ENCODE measurements at regions not wholly inside any gene's neighbourhood (a gene's known extent, or its start where the extent isn't known, plus 50 kb on each side); places are given as distances from the start of the nearest gene placed in this dataset.

DNA sequence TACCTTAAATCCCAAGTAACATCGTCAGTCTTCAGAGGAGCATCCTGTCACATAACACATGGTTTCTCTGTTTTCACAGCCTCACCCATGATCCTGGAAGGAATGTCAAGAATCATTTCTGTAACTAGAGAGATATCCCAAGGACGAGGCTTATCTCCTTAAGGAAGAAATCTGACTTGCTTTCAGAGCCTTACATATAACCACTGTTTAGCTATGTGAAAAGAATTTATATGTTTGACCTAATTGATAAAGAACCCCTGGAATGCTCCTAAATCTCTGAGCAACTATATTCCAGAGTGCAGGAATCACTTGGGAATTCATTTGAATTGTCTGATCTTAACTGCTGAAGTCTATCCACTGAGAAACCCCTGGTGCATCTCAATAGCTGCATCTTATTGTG is 243.1 kb downstream of the ALDH8A1 start:
- DNase-seq = no peak

DNA sequence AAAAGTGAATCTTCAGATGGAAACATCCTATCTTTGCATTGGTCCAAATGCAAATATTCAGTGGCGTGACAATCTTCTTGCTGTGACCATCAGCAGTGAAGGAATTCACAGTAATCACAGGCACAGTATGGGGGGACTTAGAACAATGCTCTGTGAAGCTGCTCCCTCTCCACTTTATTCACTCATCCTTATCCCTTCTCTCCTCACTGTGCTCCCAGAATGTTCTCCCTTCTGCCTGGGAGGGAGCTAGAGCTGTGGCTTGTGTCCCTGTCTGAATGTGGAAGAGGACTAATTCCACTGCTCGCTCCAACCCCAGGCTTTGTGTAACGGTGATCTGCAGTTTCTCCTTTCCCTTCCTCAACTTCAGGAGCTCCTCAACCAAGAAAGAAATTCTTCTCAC is 243.7 kb downstream of the ALDH8A1 start:
- no peak for DNase-seq

DNA sequence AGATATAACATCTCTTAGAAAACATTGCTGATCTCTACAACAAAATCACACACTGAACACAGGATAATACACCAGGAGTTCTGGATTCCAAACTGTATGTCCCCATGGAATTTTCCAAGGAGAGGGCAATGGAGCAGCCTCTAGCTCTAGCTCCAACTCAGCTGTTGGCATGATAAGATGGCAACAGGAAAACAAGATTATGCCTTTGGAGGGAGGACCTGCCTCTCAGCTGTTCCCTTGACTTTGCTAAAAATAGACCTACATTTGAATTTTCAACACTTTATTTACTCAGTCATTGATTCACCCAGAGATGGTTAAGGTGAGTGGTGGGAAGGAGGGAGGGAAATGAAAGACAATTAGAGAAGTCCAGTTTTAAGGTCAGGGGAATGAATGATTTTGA is 246.7 kb downstream of the ALDH8A1 start:
- no peak for DNase-seq

DNA sequence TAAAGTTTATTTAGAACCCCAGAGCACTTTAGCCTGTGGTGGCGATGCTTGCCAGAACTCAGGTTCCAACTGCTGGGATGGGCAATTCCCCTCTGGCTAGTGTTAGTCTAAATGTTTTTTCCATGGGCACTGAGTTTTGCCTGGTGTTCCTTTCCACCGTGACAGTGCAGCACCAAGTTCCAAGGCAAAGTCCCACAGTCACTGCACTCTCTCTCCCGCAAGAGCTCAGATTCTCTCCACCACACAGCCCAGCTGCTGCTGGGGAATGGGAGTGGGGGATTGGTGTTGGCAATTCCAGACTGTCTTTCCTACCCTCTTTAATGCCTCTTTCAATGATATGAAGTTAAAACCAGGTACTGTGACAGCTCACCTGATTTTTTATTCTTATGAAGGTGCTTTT is 247.6 kb downstream of the ALDH8A1 start:
- DNase-seq = no peak

DNA sequence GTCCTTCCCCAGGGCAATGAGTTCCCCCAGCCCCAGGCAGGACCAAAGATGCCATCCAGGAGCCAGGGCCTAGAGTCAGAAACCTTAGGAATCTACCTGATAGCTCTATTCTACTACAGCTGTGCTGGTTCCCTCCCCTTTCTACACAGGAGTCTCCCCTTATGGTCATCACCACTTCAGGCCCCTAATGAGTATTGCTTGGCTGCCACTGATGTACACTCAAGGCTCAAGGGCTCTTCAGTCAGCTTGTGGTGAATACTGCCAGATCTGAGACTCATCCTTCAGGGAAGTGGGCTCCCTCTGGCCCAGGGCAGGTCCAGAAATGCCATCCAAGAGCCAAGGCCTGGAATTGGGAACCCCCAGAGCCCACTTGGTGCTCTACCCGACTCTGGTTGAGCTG is 248.6 kb downstream of the ALDH8A1 start:
- no peak for DNase-seq

DNA sequence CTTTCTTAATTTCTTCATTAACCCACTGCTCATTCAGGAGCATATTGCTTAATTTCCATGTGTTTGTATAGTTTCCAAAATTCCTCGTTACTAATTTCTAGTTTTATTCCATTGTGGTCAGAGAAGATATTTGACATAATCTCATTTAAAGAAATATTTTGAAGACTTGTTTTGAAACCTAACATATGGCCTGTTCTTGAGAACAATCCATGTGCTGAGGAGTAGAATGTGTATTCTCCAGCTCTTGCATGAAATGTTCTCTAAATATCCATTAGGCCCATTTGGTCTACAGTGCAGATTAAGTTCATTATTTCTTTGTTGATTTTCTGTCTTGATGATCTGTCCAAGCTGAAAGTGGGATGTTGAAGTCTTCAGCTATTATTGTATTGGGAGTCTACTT is 251.7 kb downstream of the ALDH8A1 start:
- no peak for DNase-seq

DNA sequence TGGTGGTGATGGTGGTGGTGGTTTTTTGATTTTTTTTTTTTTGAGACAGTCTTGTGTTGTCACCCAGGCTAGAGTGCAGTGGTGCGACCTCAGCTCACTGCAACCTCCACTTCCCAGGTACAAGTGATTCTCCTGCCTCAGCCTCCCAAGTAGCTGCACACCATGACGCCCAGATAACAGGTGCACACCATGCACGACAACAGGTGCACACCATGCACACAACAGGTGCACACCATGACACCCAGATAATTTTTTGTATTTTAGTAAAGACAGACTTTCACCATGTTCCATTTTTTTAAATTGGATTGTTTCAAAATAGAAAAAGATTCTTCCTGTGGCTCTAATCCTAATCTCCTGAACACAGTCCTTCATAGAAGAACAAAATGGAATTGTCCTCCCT is 257.9 kb downstream of the ALDH8A1 start:
- DNase-seq = no peak

DNA sequence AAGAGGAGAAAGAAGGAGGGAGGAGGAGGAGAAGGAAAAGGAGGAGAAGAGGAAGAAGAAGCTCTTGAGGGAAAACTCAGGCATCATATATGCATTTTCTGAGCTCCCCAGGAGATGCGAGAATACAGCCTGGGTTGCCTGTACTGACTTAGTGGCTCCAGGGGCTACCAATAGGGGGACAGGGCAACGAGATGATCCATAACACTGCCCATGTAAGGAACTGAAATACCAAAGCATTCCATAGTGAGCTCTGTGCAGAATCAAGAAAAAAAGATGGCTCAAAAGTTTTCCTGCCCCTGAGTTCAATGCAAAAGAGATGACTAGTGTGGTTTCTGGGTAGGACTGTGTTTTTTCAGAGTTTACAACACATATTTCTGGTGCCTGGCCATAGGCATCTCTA is 258.7 kb downstream of the ALDH8A1 start:
- DNase-seq = no peak

DNA sequence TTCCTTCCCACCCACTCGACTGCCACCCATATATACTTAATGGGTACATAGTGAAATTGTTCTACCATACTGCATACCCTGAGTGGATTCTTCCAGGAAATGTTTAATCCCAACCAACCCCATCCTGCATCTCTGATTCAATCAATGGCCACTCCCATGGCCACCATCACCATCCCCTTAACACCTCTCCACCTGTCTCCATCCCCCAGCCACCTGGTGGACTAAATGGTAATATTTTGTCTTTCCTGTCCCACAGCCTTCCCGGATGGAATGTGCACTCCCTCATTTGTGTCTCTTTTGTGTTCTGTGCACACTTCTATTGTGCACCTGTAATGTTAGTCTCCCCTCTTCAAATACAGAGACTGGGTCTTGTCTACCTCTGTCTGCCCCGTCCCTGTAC is 259.9 kb downstream of the ALDH8A1 start:
- DNase-seq = no peak

DNA sequence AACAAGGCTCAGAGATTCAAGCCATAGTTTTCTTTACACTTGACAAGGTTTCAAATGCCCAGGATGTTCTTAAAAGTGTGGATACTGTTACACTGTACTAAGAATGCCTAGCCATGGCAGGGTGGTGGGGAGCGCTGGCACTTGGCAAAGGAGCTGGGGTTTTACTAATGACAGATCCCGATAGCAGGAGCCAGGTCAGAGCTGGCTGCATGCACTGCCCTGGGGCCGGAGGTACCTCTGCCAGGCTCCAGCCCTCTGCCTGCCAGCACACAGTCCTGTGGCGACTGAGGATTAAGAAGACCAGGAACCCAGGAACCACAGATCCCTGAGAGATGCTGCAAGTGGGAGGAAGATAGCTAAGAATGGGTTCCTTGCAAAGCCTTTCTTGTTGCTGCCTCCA is 260.3 kb downstream of the ALDH8A1 start:
- no peak for DNase-seq

DNA sequence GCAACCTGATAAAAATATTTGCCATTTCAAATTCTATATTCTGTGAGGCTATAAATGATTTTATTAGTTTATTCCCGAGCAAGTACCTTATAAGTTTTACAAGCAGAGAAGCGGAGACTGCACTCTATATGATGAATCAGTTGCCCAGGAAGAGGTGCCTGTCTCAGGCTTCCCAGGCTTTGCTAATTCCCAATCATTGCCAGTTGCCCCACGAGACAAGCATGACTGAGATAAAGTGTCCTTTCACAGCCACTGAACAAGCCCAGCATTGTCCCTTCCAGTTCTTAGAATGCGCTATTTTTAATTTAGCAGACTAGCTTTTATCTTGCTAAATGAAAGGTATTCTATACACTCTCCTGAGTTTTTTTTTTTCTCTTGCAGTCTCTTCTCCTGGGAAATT is 260.7 kb downstream of the ALDH8A1 start:
- no peak for DNase-seq

DNA sequence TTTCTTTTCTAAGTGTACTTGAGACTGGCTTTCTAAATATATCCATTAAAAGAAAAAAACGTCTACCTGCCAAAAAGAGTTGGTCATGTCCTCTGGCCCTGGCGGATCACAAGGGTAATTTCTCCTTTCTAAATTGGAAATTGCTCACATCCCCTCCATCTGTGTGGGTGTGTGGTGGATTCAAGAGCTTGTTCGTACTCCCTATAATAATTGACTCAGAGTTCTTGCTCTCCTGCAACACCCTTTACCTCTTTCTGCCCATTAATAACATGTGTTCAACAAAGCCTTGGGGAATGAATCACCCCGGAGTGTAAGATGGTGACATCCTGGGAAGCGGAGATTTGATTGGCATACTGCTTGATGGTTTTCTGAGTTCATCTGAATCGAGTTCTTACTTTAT is 263.8 kb downstream of the ALDH8A1 start:
- DNase-seq = no peak

DNA sequence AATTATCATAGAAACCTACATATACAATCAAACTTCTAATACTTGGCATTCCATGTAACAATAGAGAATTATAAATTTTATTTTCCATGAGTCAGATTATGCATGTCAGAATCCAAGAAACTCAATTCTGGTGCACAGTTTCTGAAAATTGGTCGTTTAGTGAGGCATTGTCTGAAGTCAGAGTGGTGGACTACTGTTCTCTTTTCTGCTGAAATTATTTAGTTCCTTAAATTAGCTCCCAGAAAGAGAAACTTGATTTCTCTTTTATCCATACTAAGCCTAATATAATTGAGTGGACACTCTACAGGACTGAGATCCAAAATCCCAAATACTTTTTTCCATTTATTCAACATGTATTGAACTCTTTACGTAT is 265.5 kb downstream of the ALDH8A1 start:
- no peak for DNase-seq

DNA sequence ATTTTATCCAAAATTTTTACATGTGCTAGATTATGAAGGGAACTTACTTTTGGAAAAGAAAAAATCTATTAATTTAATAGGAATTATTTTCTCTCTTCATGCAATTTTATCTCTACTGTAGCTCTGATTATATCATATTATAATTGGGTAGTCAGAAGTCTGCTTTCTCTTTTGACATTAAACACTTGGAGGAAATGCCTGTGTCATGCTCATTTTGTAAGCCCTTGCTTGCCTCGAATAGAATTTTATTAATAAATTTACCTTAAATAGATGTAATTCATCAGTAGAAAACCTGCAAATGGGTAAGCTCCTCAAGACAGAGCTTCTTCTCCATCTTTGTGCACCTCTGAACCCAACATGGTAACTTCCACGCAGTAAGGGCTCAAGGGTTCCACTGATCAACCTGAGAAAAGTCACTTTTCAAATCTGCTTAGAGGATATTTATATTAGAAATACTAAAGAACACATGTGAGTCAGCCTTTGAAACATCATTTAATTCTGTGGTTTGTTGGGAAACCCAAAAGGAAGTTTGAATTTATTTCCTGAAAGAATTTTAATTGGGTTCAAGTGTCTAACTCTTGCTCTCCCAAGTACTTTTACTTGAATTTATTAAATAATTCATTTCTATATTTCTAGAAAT is 266.0 kb downstream of the ALDH8A1 start:
- no peak for DNase-seq

DNA sequence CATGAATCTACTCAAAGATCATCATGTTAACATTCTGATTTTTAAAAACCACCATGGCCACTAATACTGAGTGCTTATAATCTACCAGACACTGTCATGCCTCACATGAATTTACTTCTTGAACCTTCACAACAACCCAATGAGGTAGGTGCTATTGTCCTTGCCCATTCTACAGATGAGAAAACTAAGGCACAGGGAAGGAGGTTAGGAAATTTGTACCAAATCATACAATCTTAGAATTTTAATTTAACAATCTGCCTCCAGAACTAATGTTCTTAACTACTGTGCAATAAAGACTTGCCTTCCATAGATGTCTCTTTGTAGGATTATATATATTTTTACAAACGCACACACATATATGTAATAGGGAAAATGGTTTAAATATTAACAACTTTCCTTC is 269.5 kb downstream of the ALDH8A1 start:
- DNase-seq = no peak

DNA sequence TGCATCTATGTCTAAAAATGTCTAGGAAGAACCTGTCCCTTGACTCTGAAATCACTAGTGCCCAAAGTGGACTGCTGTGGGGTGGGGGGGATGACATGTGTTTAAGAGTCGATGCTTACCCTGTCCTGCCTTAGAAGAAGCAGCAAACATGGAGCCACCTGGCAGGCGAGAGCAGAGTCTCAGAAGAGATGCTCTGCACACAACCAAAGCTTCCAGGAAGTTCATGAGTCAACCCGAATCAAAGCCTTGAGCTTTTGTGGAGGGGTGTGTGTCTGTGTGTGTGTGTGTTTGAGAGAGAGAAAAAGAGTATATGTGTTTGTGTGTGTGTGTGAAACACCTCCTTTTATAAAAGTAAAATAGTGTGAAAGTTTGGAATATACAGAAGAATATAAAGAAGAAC is 269.9 kb downstream of the ALDH8A1 start:
- no peak for DNase-seq

DNA sequence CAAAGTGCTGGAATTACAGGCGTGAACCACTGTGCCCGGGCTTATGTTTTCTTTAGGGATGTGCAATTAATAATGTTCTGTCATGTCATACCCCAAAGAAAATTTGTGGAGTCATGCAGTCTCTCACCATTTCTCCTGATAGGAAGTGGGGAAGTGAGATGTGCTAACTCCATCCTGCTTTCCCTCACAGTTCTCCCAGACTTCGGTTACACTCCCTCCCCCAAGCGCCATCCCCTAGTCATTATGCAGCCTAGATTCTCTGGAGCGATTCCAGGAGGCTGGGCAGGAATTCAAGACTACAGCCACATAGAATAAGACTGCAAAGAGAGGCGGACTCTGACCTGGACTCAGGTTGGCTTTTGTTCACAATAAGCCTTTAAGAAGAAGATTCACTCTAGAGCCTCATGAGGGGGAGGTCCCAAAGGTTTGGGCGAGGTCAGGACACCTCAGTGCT is 271.4 kb downstream of the ALDH8A1 start:
- DNase-seq = no peak

DNA sequence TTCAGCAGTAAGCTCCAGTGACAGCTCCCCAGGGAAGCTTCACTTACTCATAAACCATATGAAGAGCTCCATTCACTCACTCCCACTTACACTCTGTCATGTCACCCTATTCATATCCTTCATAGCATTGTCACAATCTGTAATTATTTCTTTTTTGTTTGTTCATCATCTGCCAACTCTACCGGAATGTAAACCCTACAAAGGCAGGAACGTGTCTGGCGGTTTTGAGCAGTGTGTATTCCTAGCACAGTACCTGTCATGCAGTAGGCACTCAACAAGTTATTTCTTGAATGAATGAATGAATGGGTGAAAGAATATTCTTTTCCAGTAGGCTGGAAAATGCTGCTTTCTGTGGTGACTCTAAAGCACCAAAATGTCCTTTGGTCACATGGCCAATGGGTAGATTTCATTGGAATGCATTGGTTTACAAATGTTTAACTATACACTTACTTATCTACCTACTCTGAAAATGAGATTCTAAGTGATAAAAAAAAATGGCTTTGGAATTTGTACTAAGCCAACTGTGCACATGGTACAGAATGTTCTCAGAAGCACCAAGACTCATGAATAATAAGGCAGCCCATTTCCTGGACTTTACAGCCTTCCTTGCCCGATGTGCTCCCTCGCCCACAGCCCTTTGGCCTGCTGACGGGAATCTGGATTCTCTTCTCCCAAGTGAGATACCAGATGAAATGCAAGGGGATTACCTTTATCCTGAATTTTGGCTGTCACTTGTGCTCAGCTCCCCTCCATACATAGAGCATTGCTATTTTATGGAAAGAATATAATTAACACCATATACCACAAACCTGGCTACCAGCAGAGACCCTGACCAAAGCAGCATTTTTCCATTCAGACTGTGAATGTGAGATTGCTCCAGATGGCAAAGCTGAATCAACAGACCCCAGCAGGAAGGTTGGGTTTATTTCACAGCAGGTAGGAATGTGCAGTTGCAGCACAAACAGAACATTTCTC is 273.3 kb downstream of the ALDH8A1 start:
- no peak for DNase-seq

DNA sequence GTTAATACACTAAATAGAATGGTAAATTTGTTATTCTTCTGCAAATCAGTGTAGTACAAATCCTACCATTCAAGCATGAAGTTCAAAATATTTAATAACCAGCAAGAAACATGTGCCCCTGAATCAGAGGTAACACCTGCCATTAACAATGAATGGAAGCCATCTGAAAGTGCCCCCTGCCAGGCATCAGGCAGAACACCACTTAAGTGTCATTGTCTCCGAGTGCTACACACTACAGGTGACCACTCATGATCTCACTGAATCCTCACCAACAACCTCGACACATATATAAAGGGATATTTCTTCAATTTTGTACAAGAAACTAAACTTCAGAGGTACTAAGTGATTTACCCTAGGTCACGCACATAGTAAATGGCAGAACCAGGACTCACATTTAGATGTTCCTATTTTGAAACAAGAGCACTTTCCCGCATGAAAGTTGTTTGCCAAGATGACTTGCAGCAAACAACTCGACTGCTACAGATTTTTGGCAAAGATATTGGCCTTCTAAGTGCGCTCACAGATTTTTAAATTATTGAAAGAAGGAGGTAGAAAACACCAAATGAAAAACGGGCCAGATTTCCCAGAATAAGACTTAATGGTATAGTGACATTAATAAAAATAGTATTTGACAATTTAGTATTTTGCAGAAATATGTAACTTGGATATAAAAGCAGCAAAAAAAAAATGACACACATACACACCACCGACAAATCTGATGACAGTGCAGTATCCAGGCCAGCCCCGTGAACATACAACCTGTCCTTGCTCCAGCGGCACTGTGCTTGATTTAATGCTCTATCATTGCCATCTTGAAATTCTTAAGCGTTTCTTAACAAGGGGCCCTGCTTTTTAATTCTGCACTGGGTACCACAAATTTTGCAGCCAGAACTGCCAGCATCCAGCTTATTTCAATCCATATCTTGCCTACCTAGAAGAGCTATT is 274.5 kb downstream of the ALDH8A1 start:
- DNase-seq = no peak

DNA sequence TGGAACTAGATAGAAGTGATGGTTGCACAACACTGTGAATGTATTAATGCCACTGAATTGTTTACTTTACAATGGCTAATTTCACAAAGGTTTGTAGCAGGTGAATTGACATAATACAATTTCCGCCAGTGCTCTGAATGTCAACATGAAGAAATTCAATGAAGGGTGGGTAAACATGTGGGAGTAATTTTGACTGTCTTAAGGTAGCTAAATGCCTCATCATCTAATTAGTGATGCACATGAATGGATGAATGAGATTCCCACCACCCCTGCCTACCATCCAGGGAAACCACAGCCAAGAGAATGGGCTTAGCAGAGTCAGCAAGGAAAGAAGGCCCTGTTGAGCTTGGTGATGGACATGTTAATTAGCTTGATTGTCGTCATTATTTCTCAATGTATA is 275.3 kb downstream of the ALDH8A1 start:
- DNase-seq = no peak

DNA sequence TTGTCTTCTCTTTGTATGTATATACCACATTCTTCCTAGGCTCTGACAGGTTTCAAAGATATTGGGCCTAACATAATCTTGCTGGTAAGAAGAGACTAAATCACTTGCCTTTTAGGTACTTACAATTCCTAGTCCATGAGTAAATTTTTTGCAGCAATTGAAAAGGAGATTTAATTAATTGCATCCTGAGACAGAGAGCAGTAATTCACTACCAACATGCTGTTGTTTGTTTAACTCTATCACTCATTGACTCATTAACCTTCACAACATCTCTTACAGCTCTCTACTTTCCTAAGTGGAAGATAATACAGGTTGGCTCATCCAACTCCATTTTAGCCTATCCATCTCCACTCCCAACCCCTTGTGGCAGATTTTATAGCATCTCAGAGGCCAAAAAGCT is 280.4 kb downstream of the ALDH8A1 start:
- no peak for DNase-seq

DNA sequence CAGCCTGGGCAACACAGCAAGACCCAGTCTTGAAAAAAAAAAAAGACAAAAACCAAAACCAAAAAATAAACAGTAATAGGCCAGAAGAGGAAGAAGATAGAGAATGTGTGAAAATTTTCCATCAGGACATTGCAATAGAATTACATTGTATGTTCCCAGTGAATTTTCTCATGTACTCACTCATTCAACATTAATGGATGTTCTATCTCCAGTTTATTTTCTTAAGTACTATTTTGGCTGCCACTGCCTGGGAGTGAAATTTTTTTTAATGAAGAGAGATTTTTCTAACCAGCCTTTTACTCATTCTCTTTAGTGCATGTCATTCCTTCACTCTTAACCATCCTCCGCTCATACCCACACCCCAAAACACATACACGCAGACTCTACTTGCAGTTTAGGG is 282.8 kb downstream of the ALDH8A1 start:
- DNase-seq = no peak

DNA sequence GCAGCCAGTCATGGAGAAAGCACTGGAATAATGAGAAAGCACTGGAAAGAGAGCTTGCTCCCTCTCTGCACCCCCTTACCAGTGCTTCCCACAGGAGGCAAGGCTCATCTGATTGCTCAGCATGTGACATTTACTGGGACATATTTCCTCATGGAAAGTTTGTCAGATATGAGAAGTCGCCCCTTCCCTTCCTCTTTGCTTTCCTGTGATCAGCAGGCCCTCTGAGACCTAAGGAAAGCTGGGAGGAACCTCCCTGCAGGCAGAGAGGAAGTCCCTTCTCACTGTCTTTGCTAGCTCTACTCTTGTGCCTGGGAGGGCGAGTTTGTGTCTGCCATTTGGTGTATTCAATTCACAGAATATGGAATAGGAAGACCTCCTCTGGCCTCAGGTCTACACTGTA is 283.8 kb downstream of the ALDH8A1 start:
- no peak for DNase-seq

All from RPMI8226 (cell line).